GM23338 (cell line): ENCODE measurements at regions not wholly inside any gene's neighbourhood (a gene's known extent, or its start where the extent isn't known, plus 50 kb on each side); places are given as distances from the start of the nearest gene placed in this dataset.

Source experiments
- ATAC-seq: fragments of 200-7000 bp; cut with Tn5 transposase; 3 replicates; pipeline ENCODE4 v1.9.1; 2020
- DNase-seq: peaks from one replicate; pipeline ENCODE4 v3.0.0-alpha.2; 2015; ENCODE audit warnings: low spot score
- H2AFZ ChIP-seq: fragments of 200-600 bp; sonication (generic); 2 replicates; pipeline ENCODE4 v1.8.0; 2016; ENCODE audit warnings: antibody characterized with exemption, mild to moderate bottlenecking, moderate library complexity
- H3F3A ChIP-seq: fragments of 200-600 bp; sonication (generic); replicated peaks from 2 replicates; pipeline ENCODE4 v1.8.0; 2017; ENCODE audit warnings: antibody characterized with exemption, mixed run types, low read depth
- H3K27ac ChIP-seq: fragments of 200-600 bp; sonication (generic); 2 replicates; pipeline ENCODE4 v1.6.1; 2016; ENCODE audit warnings: low read depth
- H3K27me3 ChIP-seq: fragments of 200-600 bp; sonication (generic); 2 replicates; pipeline ENCODE4 v1.8.0; 2016; ENCODE audit warnings: mild to moderate bottlenecking, mixed run types, moderate library complexity; ENCODE audit not compliant: insufficient read depth
- H3K36me3 ChIP-seq: fragments of 200-600 bp; sonication (generic); 2 replicates; pipeline ENCODE4 v1.8.0; 2016; ENCODE audit warnings: mild to moderate bottlenecking; ENCODE audit not compliant: insufficient read depth
- H3K4me1 ChIP-seq: fragments of 200-600 bp; sonication (generic); 2 replicates; pipeline ENCODE4 v1.8.0; 2016; ENCODE audit warnings: mild to moderate bottlenecking, moderate library complexity; ENCODE audit not compliant: insufficient read depth
- H3K4me2 ChIP-seq: fragments of 200-600 bp; sonication (generic); 2 replicates; pipeline ENCODE4 v1.7.1; 2017; ENCODE audit warnings: mixed run types
- H3K4me3 ChIP-seq: fragments of 200-600 bp; sonication (generic); 2 replicates; pipeline ENCODE4 v1.6.1; 2016; ENCODE audit warnings: mixed run types
- H3K79me2 ChIP-seq: fragments of 200-600 bp; sonication (generic); replicated peaks from 2 replicates; pipeline ENCODE4 v1.8.0; 2017; ENCODE audit warnings: mild to moderate bottlenecking; ENCODE audit not compliant: insufficient read depth
- H3K9me2 ChIP-seq: fragments of 200-600 bp; sonication (generic); 2 replicates; pipeline ENCODE4 v1.8.0; 2017; ENCODE audit not compliant: insufficient read depth
- H4K20me1 ChIP-seq: fragments of 200-600 bp; sonication (generic); replicated peaks from 2 replicates; pipeline ENCODE4 v1.8.0; 2017; ENCODE audit warnings: mild to moderate bottlenecking; ENCODE audit not compliant: insufficient read depth
- H3K27ac Mint-ChIP-seq: 2 replicates; pipeline ENCODE4 v1.8.0; 2020; ENCODE audit warnings: inconsistent platforms, mild to moderate bottlenecking, moderate library complexity, mixed read lengths
- H3K27me3 Mint-ChIP-seq: 3 replicates; pipeline ENCODE4 v1.8.0; 2022; ENCODE audit warnings: low read depth, mild to moderate bottlenecking, moderate library complexity, mixed read lengths, inconsistent platforms; ENCODE audit not compliant: insufficient read depth, poor library complexity
- H3K36me3 Mint-ChIP-seq: 3 replicates; pipeline ENCODE4 v1.8.0; 2021; ENCODE audit warnings: low read depth, mild to moderate bottlenecking, inconsistent platforms, moderate library complexity, mixed read lengths
- H3K4me1 Mint-ChIP-seq: 3 replicates; pipeline ENCODE4 v1.8.0; 2020; ENCODE audit warnings: mild to moderate bottlenecking, inconsistent platforms, mixed read lengths
- H3K4me3 Mint-ChIP-seq: 3 replicates; pipeline ENCODE4 v1.8.0; 2021; ENCODE audit warnings: moderate library complexity, mild to moderate bottlenecking, inconsistent platforms, mixed read lengths
- H3K9me3 Mint-ChIP-seq: 3 replicates; pipeline ENCODE4 v1.8.0; 2020; ENCODE audit warnings: moderate library complexity, mild to moderate bottlenecking, inconsistent platforms, mixed read lengths
- CREB1 ChIP-seq: fragments of 250-450 bp; sonication (Bioruptor Pico); IDR thresholded peaks from 2 replicates; pipeline ENCODE4 v1.5.0; 2020; ENCODE audit warnings: low read depth, mild to moderate bottlenecking, moderate library complexity
- CTCF ChIP-seq, 2 experiments: fragments of 200-600 bp in 1 of 2; sonication (generic) in 1 of 2; conservative IDR thresholded peaks; 2 replicates each; pipeline versions ENCODE4 v1.5.1 to v1.6.1; 2016 to 2017; ENCODE audit warnings: antibody characterized with exemption in 2 of 2, low read depth in 2 of 2, mild to moderate bottlenecking in 2 of 2, moderate library complexity in 1 of 2
- EZH2phosphoT487 ChIP-seq: fragments of 200-600 bp; sonication (generic); IDR thresholded peaks from one replicate; pipeline ENCODE4 v1.8.1; 2018; ENCODE audit warnings: antibody characterized with exemption; ENCODE audit not compliant: unreplicated experiment
- JUNB ChIP-seq: IDR thresholded peaks from one replicate; pipeline ENCODE4 v1.6.1; 2016; ENCODE audit warnings: antibody characterized with exemption; ENCODE audit not compliant: unreplicated experiment
- NANOG ChIP-seq: IDR thresholded peaks from 2 replicates; pipeline ENCODE4 v1.6.1; 2016; ENCODE audit warnings: antibody characterized with exemption, borderline replicate concordance
- POLR2AphosphoS5 ChIP-seq: IDR thresholded peaks from 2 replicates; pipeline ENCODE4 v1.6.1; 2016; ENCODE audit warnings: antibody characterized with exemption, low read depth
- REST ChIP-seq: IDR thresholded peaks from one replicate; pipeline ENCODE4 v1.6.1; 2018; ENCODE audit warnings: antibody characterized with exemption; ENCODE audit not compliant: unreplicated experiment
- STAT1 ChIP-seq: IDR thresholded peaks from one replicate; pipeline ENCODE4 v1.6.1; 2016; ENCODE audit warnings: antibody characterized with exemption; ENCODE audit not compliant: unreplicated experiment
- ZNF114 ChIP-seq: fragments of 250-450 bp; sonication (Bioruptor Pico); IDR thresholded peaks from 2 replicates; pipeline ENCODE4 v1.5.0; 2020; ENCODE audit warnings: mild to moderate bottlenecking, moderate library complexity
- ZNF331 ChIP-seq: fragments of 250-450 bp; sonication (Bioruptor Pico); IDR thresholded peaks from 2 replicates; pipeline ENCODE4 v1.5.0; 2020; ENCODE audit warnings: low read depth, mild to moderate bottlenecking, moderate library complexity
- TF ChIP-seq, protein P1 (sequence below): IDR thresholded peaks from 2 replicates; pipeline ENCODE4 v1.6.1; 2016; ENCODE audit warnings: antibody characterized with exemption

- DNase-seq, result no peak
- Histone ChIP-seq H2AFZ (no peak overlapping the region), H3K27me3 (no peaks in the 10 kb centered on the region), H3K9me2 (no peaks in the 10 kb centered on the region), H3K4me2 (no peak overlapping the region), H3K4me1 (no peaks in the 10 kb centered on the region), H3F3A (no peaks in the 10 kb centered on the region), H3K36me3 (no peaks in the 10 kb centered on the region), H3K4me3 (no peak overlapping the region), H3K27ac (no peak overlapping the region), H4K20me1 (no peaks in the 10 kb centered on the region), H3K79me2 (no peaks in the 10 kb centered on the region)
- no peaks in the 10 kb centered on the region for H3K36me3 Mint-ChIP-seq
- TF ChIP-seq EZH2phosphoT487 (no peak), JUNB (no peak), ZNF114 (no peak), CREB1 (CRISPR knock-in tag) (no peak), ZNF331 (CRISPR knock-in tag) (no peak), REST (no peak)
- H3K4me3 Mint-ChIP-seq, result no peak overlapping the region
- no peak overlapping the region for H3K27ac Mint-ChIP-seq
- no peaks in the 10 kb centered on the region for H3K9me3 Mint-ChIP-seq
- peaks cover 3% of the 10 kb centered on the region for H3K27me3 Mint-ChIP-seq
- H3K4me1 Mint-ChIP-seq, result peaks cover 4% of the 10 kb centered on the region
- ATAC-seq, result no peak
These were observed 270.2 kb downstream of the SHOX2 start for GRCh38 chr3:157836022-157836421.

GRCh38 chr3:157832588-157832987, 273.6 kb downstream of the SHOX2 start:
- no peaks in the 10 kb centered on the region for H3K36me3 ChIP-seq
- H4K20me1 ChIP-seq, result no peaks in the 10 kb centered on the region
- no peaks in the 10 kb centered on the region for H3K79me2 ChIP-seq
- H3K27ac ChIP-seq, result no peak overlapping the region
- Mint-ChIP-seq H3K4me1 (peaks cover 11% of the 10 kb centered on the region), H3K9me3 (peaks cover 15% of the 10 kb centered on the region), H3K27ac (no peak overlapping the region), H3K27me3 (peaks cover 3% of the 10 kb centered on the region), H3K4me3 (no peak overlapping the region), H3K36me3 (peaks cover 11% of the 10 kb centered on the region)
- H3K4me3 ChIP-seq, result no peak overlapping the region
- H3K27me3 ChIP-seq, result no peaks in the 10 kb centered on the region
- H2AFZ ChIP-seq, result no peak overlapping the region
- H3K4me2 ChIP-seq, result no peak overlapping the region
- DNase-seq, result no peak
- no peaks in the 10 kb centered on the region for H3F3A ChIP-seq
- no peaks in the 10 kb centered on the region for H3K4me1 ChIP-seq
- ATAC-seq, result no peak
- no peaks in the 10 kb centered on the region for H3K9me2 ChIP-seq
- TF ChIP-seq POLR2AphosphoS5, result no peak
- TF ChIP-seq, protein P1, sequence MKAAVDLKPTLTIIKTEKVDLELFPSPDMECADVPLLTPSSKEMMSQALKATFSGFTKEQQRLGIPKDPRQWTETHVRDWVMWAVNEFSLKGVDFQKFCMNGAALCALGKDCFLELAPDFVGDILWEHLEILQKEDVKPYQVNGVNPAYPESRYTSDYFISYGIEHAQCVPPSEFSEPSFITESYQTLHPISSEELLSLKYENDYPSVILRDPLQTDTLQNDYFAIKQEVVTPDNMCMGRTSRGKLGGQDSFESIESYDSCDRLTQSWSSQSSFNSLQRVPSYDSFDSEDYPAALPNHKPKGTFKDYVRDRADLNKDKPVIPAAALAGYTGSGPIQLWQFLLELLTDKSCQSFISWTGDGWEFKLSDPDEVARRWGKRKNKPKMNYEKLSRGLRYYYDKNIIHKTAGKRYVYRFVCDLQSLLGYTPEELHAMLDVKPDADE, result no peak
- TF ChIP-seq JUNB, result no peak
- TF ChIP-seq CREB1 (CRISPR knock-in tag), result no peak
- no peak for TF ChIP-seq ZNF114
- no peak for TF ChIP-seq CTCF (conservative IDR thresholded peaks at IDR 0.05; ENCODE audit: low read depth in 2 of 2)
- TF ChIP-seq STAT1, result no peak
- TF ChIP-seq NANOG, result no peak
- TF ChIP-seq EZH2phosphoT487, result no peak
